H1 (cell line): ENCODE measurements at regions not wholly inside any gene's neighbourhood (a gene's known extent, or its start where the extent isn't known, plus 50 kb on each side); places are given as distances from the start of the nearest gene placed in this dataset.

Source experiments
- CTCF ChIA-PET: fragments of 300-600 bp; sonication (Branson Sonifier 250); formaldehyde crosslinking; loops from one replicate; lab custom pipeline; 2021; ENCODE audit not compliant: partially characterized antibody; lab: Charles Lee
- POLR2A ChIA-PET: fragments of 300-600 bp; sonication (Branson Sonifier 250); formaldehyde crosslinking; loops from one replicate; lab custom pipeline; 2021; ENCODE audit warnings: inconsistent platforms; ENCODE audit not compliant: partially characterized antibody; lab: Charles Lee
- DNase-seq, 2 experiments: peaks; one replicate each; pipeline versions ENCODE4 v3.0.0 to v3.0.0-alpha.2; 2010 to 2022; ENCODE audit warnings: low spot score in 2 of 2, low read depth in 1 of 2, mixed read lengths in 1 of 2
- FAIRE-seq: peaks from 2 replicates; lab custom pipeline; 2011; peaks lifted over from hg19 to GRCh38; lab: Jason Lieb, UNC
- H2AFZ ChIP-seq: 2 replicates; pipeline ENCODE4 v1.8.1; 2012; ENCODE audit warnings: low read length, inconsistent platforms
- H2AK5ac ChIP-seq: 2 replicates; pipeline ENCODE4 v1.6.1; 2013; ENCODE audit warnings: low read depth, low read length
- H2BK120ac ChIP-seq: replicated peaks from 2 replicates; pipeline ENCODE3; 2013; ENCODE audit warnings: low read depth, low read length, inconsistent platforms
- H2BK12ac ChIP-seq: 2 replicates; pipeline ENCODE4 v1.6.1; 2013; ENCODE audit warnings: low read depth, low read length
- H2BK15ac ChIP-seq: 2 replicates; pipeline ENCODE4 v1.6.1; 2013; ENCODE audit warnings: low read length
- H2BK20ac ChIP-seq: 2 replicates; pipeline ENCODE4 v1.6.1; 2013; ENCODE audit warnings: low read length
- H2BK5ac ChIP-seq: 2 replicates; pipeline ENCODE4 v1.6.1; 2013; ENCODE audit warnings: low read depth, low read length
- H3K14ac ChIP-seq: 2 replicates; pipeline ENCODE4 v1.6.1; 2013; ENCODE audit warnings: inconsistent platforms; ENCODE audit not compliant: insufficient read length
- H3K18ac ChIP-seq: 2 replicates; pipeline ENCODE4 v1.6.1; 2013; ENCODE audit warnings: low read length; ENCODE audit errors: extremely low read depth
- H3K23ac ChIP-seq: 2 replicates; pipeline ENCODE4 v1.6.1; 2013; ENCODE audit warnings: inconsistent platforms; ENCODE audit not compliant: insufficient read length
- H3K23me2 ChIP-seq: 2 replicates; pipeline ENCODE4 v1.6.1; 2013; ENCODE audit warnings: low read depth, low read length
- H3K27ac ChIP-seq: 2 replicates; pipeline ENCODE4 v1.6.1; 2011; ENCODE audit warnings: low read depth, low read length, inconsistent platforms
- H3K27me3 ChIP-seq, 4 experiments: replicated peaks in 1 of 4; 1 replicate in 1 of 4; 2 replicates in 3 of 4; pipeline versions ENCODE4 v1.6.1 to v1.8.1; 2011 to 2013; ENCODE audit warnings: low read length in 3 of 4, mild to moderate bottlenecking in 3 of 4, inconsistent platforms in 2 of 4, mixed read lengths in 2 of 4, moderate library complexity in 1 of 4; ENCODE audit not compliant: control insufficient read depth in 3 of 4, insufficient read depth in 3 of 4; ENCODE audit errors: extremely low read depth in 1 of 4
- H3K36me3 ChIP-seq, 4 experiments: 2 replicates each; pipeline versions ENCODE4 v1.6.1 to v1.8.1; 2011 to 2013; ENCODE audit warnings: mild to moderate bottlenecking in 4 of 4, low read length in 3 of 4, moderate library complexity in 2 of 4, control low read depth in 1 of 4, inconsistent platforms in 1 of 4; ENCODE audit not compliant: insufficient read depth in 4 of 4, control insufficient read depth in 2 of 4
- H3K4ac ChIP-seq: replicated peaks from 2 replicates; pipeline ENCODE3; 2013; ENCODE audit warnings: low read length, low read depth, mixed read lengths, inconsistent platforms; ENCODE audit not compliant: insufficient read length
- H3K4me1 ChIP-seq, 4 experiments: replicated peaks in 1 of 4; 1 replicate in 1 of 4; 2 replicates in 3 of 4; pipeline versions ENCODE4 v1.6.1 to v1.8.1; 2011 to 2013; ENCODE audit warnings: low read length in 3 of 4, inconsistent platforms in 2 of 4, mixed read lengths in 1 of 4; ENCODE audit not compliant: insufficient read depth in 4 of 4, control insufficient read depth in 3 of 4
- H3K4me2 ChIP-seq, 2 experiments: 2 replicates each; pipeline versions ENCODE4 v1.6.1 to v1.8.1; 2011 to 2013; ENCODE audit warnings: low read depth in 2 of 2, low read length in 2 of 2, control low read depth in 1 of 2, inconsistent platforms in 1 of 2, mild to moderate bottlenecking in 1 of 2; ENCODE audit not compliant: insufficient read depth in 1 of 2
- H3K4me3 ChIP-seq, 4 experiments: fragments of 200-600, 300-600 bp in 1 of 4; sonication (generic), shearing (Covaris generic), sonication (Bioruptor Twin) in 1 of 4; 2 replicates each; pipeline versions ENCODE4 v1.5.1 to v1.8.1; 2011 to 2016; ENCODE audit warnings: low read length in 4 of 4, low read depth in 3 of 4, control low read depth in 2 of 4, inconsistent platforms in 2 of 4, mild to moderate bottlenecking in 2 of 4, mixed read lengths in 1 of 4, moderate library complexity in 1 of 4; ENCODE audit not compliant: insufficient read depth in 2 of 4; ENCODE audit errors: extremely low read depth in 1 of 4
- H3K56ac ChIP-seq: replicated peaks from 2 replicates; pipeline ENCODE3; 2013; ENCODE audit warnings: low read depth, mild to moderate bottlenecking, mixed read lengths, low read length, inconsistent platforms; ENCODE audit not compliant: insufficient read length
- H3K79me1 ChIP-seq: 2 replicates; pipeline ENCODE4 v1.6.1; 2013; ENCODE audit warnings: low read depth, low read length, control low read depth
- H3K79me2 ChIP-seq, 2 experiments: 2 replicates each; pipeline versions ENCODE4 v1.6.1 to v1.8.1; 2012 to 2013; ENCODE audit warnings: low read length in 2 of 2, mild to moderate bottlenecking in 2 of 2, inconsistent platforms in 1 of 2; ENCODE audit not compliant: insufficient read depth in 2 of 2, control insufficient read depth in 1 of 2
- H3K9ac ChIP-seq, 4 experiments: replicated peaks in 1 of 4; 1 replicate in 1 of 4; 2 replicates in 3 of 4; pipeline versions ENCODE4 v1.6.1 to v1.8.1; 2011 to 2013; ENCODE audit warnings: low read depth in 3 of 4, low read length in 3 of 4, control low read depth in 2 of 4, mild to moderate bottlenecking in 2 of 4, moderate library complexity in 2 of 4, inconsistent platforms in 1 of 4; ENCODE audit errors: extremely low read depth in 1 of 4
- H3K9me3 ChIP-seq, 2 experiments: 2 replicates each; pipeline versions ENCODE4 v1.6.1 to v1.8.1; 2012 to 2013; ENCODE audit warnings: mild to moderate bottlenecking in 2 of 2, moderate library complexity in 2 of 2, control low read depth in 1 of 2, inconsistent platforms in 1 of 2, low read depth in 1 of 2, low read length in 1 of 2, mixed read lengths in 1 of 2; ENCODE audit not compliant: insufficient read depth in 2 of 2
- H4K20me1 ChIP-seq, 2 experiments: replicated peaks in 1 of 2; 2 replicates each; pipeline versions ENCODE3 to v1.8.1; 2011 to 2013; ENCODE audit warnings: inconsistent platforms in 2 of 2, low read length in 2 of 2, mild to moderate bottlenecking in 1 of 2; ENCODE audit not compliant: insufficient read depth in 2 of 2, control insufficient read depth in 1 of 2
- H4K5ac ChIP-seq: 2 replicates; pipeline ENCODE4 v1.6.1; 2013; ENCODE audit warnings: low read length, low read depth, mixed read lengths, inconsistent platforms; ENCODE audit not compliant: insufficient read length
- H4K8ac ChIP-seq: 2 replicates; pipeline ENCODE4 v1.8.0; 2013; ENCODE audit warnings: mild to moderate bottlenecking, moderate library complexity, low read length, inconsistent platforms; ENCODE audit not compliant: insufficient read depth; ENCODE audit errors: extremely low read depth
- H4K91ac ChIP-seq: replicated peaks from 2 replicates; pipeline ENCODE3; 2013; ENCODE audit warnings: low read length, mixed read lengths, inconsistent platforms; ENCODE audit not compliant: insufficient read length
- ATF3 ChIP-seq: IDR thresholded peaks from 2 replicates; pipeline ENCODE4 v1.6.1; 2011; ENCODE audit warnings: low read depth, mild to moderate bottlenecking, low read length; ENCODE audit not compliant: insufficient read depth
- EGR1 ChIP-seq: IDR thresholded peaks from 2 replicates; pipeline ENCODE4 v1.6.1; 2011; ENCODE audit warnings: low read depth, low read length, borderline replicate concordance
- RAD21 ChIP-seq, 2 experiments: IDR thresholded peaks in 1 of 2; conservative IDR thresholded peaks in 1 of 2; 2 replicates each; pipeline ENCODE4 v1.6.1; 2011; ENCODE audit warnings: low read depth in 2 of 2, low read length in 2 of 2, improper control_type of control experiment in 1 of 2, inconsistent platforms in 1 of 2, mild to moderate bottlenecking in 1 of 2, moderate library complexity in 1 of 2
- RNF2 ChIP-seq: fragments of 200-900, 300-1000 bp; sonication (generic); IDR thresholded peaks from 2 replicates; pipeline ENCODE4 v1.7.1; 2016; ENCODE audit warnings: borderline replicate concordance, low read depth, mild to moderate bottlenecking, antibody characterized with exemption, low read length; ENCODE audit not compliant: poor library complexity, severe bottlenecking; ENCODE audit errors: missing control alignments
- USF2 ChIP-seq: IDR thresholded peaks from 2 replicates; pipeline ENCODE4 v1.6.1; 2011; ENCODE audit warnings: low read length, improper control_type of control experiment
- WGBS, 2 experiments: shearing (Covaris generic) in 1 of 2; methylation state at CpG; one replicate each; pipeline versions ENCODE4 v1.1.6 to v1.1.7; 2013 to 2015; ENCODE audit warnings: low lambda C conversion rate in 2 of 2, mixed read lengths in 2 of 2, inconsistent platforms in 1 of 2, low coverage in 1 of 2, missing lambda C conversion rate in 1 of 2; ENCODE audit not compliant: insufficient replicate concordance in 2 of 2, insufficient coverage in 1 of 2, insufficient read length in 1 of 2; ENCODE audit errors: extremely low coverage in 1 of 2, missing lambda C conversion rate in 1 of 2; 5-methylcytosine and 5-hydroxymethylcytosine counted together

GRCh38 chr10:53298443-53298842 is 525.9 kb upstream of the MBL2 start:
- Histone ChIP-seq H4K20me1 (no peaks in the 10 kb centered on the region), H4K5ac (no peak overlapping the region), H3K36me3 (peaks cover 0 to 4% (median 0%) of the 10 kb centered on the region in 4 experiments; a peak in 3 of 8 replicates), H2BK20ac (0 out of 2 replicates have a peak overlapping the region, but pooled peaks have one; percentile 26), H2AK5ac (no peak overlapping the region), H4K91ac (no peak overlapping the region), H3K4me2 (no peak overlapping the region), H3K9me3 (peaks cover 11 to 12% of the 10 kb centered on the region in 2 experiments; a peak in 3 of 4 replicates), H3K27me3 (no peaks in the 10 kb centered on the region), H3K23ac (no peak overlapping the region), H3K4me3 (no peak overlapping the region), H3K4me1 (no peaks in the 10 kb centered on the region), H3K14ac (no peak overlapping the region), H3K18ac (no peak overlapping the region), H3K79me2 (no peaks in the 10 kb centered on the region), H2BK120ac (no peak overlapping the region), H3K56ac (no peak overlapping the region), H4K8ac (no peak overlapping the region), H3K79me1 (no peaks in the 10 kb centered on the region), H2BK5ac (no peak overlapping the region), H3K4ac (no peak overlapping the region), H3K23me2 (no peaks in the 10 kb centered on the region; the same call in 1 of the 2 replicates), H3K27ac (no peak overlapping the region), H3K9ac (no peak overlapping the region), H2AFZ (no peak overlapping the region), H2BK12ac (no peak overlapping the region), H2BK15ac (no peak overlapping the region)
- FAIRE-seq: no peak
- ChIA-PET POLR2A (no interaction called here), CTCF (no interaction called here)
- WGBS, 2 experiments: 93% methylated on average over 3 of the region's 3 CpGs; no CpG with 5 or more reads in 1 of the 2 experiments
- no peak for DNase-seq
- TF ChIP-seq ATF3 (no peak), RAD21 (IDR thresholded peaks at IDR 0.05 in 1 of 2, conservative IDR thresholded peaks at IDR 0.05 in 1 of 2; ENCODE audit: low read depth in 2 of 2, low read length in 2 of 2) (peak in 1 of 2 experiments; percentile 18; a peak in 1 of 4 replicates), RNF2 (no peak), EGR1 (no peak), USF2 (no peak)
